ENCODE measurements at regions not wholly inside any gene's neighbourhood (a gene's known extent, or its start where the extent isn't known, plus 50 kb on each side); places are given as distances from the start of the nearest gene placed in this dataset.

DNA sequence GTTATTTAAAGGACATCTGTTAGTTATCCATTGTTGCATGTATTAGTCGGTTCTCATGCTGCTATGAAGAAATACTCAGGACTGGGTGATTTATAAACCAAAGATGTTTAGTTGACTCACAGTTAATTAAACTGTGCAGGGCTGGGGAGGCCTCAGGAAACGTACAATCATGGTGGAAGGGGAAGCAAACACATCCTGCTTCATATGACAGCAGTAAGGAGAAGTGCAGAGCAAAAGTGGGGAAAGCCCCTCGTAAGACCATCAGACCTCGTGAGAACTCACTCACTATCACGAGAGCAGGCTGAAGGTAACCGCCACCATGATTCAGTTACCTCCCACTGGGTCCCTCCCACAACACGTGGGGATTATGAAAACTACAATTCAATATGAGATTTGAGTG is 2064.1 kb downstream of the MAT2B start:
- no peak overlapping the region for H3K4me3 ChIP-seq (ENCODE audit: low read depth, low read length)
- no peak for DNase-seq (ENCODE audit: low read depth)
- no peak for TF ChIP-seq MYC (IDR thresholded peaks at IDR 0.05; ENCODE audit: low read depth, low read length)
- TF ChIP-seq, protein P1, sequence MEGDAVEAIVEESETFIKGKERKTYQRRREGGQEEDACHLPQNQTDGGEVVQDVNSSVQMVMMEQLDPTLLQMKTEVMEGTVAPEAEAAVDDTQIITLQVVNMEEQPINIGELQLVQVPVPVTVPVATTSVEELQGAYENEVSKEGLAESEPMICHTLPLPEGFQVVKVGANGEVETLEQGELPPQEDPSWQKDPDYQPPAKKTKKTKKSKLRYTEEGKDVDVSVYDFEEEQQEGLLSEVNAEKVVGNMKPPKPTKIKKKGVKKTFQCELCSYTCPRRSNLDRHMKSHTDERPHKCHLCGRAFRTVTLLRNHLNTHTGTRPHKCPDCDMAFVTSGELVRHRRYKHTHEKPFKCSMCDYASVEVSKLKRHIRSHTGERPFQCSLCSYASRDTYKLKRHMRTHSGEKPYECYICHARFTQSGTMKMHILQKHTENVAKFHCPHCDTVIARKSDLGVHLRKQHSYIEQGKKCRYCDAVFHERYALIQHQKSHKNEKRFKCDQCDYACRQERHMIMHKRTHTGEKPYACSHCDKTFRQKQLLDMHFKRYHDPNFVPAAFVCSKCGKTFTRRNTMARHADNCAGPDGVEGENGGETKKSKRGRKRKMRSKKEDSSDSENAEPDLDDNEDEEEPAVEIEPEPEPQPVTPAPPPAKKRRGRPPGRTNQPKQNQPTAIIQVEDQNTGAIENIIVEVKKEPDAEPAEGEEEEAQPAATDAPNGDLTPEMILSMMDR (IDR thresholded peaks at IDR 0.05; ENCODE audit: low read depth, low read length), result no peak
- TF ChIP-seq, protein P2, sequence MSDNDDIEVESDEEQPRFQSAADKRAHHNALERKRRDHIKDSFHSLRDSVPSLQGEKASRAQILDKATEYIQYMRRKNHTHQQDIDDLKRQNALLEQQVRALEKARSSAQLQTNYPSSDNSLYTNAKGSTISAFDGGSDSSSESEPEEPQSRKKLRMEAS (IDR thresholded peaks at IDR 0.05; ENCODE audit: low read depth, low read length), result no peak
- no peak for TF ChIP-seq POLR2A (IDR thresholded peaks at IDR 0.05; ENCODE audit: extremely low read depth, insufficient read length)

DNA sequence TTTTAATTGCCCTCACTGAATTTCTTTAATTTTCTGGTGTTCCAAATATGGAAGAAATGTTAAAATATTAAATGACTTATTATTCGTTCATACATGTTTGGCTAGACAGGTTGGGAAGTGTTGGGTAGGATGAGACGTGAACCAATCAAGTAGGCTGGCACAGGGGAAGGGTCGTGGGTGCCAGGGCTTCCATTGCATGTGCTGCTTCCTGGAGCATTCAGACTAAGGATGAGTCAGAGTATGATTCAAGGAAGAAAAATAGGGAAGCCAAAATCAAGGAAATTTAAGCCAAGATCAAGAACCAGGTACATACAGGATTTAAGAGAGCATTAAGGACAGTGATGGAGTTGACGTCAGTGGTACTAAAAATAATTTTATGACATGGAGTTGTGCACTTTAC is 2068.0 kb downstream of the MAT2B start:
- TF ChIP-seq, protein P1 (IDR thresholded peaks at IDR 0.05; ENCODE audit: low read depth, low read length), result no peak
- TF ChIP-seq MYC (IDR thresholded peaks at IDR 0.05; ENCODE audit: low read depth, low read length) (no peak), POLR2A (IDR thresholded peaks at IDR 0.05; ENCODE audit: extremely low read depth, insufficient read length) (no peak)
- TF ChIP-seq, protein P2 (IDR thresholded peaks at IDR 0.05; ENCODE audit: low read depth, low read length), result no peak
- DNase-seq (ENCODE audit: low read depth), result no peak

DNA sequence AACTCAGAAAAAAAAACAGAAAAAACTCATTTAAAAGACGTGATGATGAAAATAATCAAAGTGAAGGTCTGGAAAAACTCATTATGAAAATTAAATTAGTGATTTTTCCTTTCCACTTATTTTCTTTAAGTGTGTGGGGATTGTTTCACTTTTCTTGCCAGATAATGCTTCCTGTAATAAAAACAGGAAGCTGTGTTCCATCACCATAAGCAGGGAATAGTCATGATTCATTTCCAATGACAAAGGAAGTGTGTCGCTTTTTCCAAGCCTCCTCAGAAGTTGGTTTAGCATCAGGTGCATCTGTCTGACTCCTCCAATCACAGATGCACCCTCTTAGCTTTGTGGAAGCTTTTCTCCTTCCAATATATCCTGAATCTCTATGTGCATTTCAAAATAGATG is 2068.7 kb downstream of the MAT2B start:
- DNase-seq (ENCODE audit: low read depth), result no peak
- no peak overlapping the region for H3K4me3 ChIP-seq (ENCODE audit: low read depth, low read length)
- TF ChIP-seq MYC (IDR thresholded peaks at IDR 0.05; ENCODE audit: low read depth, low read length), result no peak
- TF ChIP-seq, protein P1 (IDR thresholded peaks at IDR 0.05; ENCODE audit: low read depth, low read length), result no peak
- no peak for TF ChIP-seq POLR2A (IDR thresholded peaks at IDR 0.05; ENCODE audit: extremely low read depth, insufficient read length)
- TF ChIP-seq, protein P2 (IDR thresholded peaks at IDR 0.05; ENCODE audit: low read depth, low read length), result no peak

More for the DNA sequence above, 2068.0 kb downstream of the MAT2B start:
- no peak overlapping the region for H3K4me3 ChIP-seq (ENCODE audit: low read depth, low read length)

DNA sequence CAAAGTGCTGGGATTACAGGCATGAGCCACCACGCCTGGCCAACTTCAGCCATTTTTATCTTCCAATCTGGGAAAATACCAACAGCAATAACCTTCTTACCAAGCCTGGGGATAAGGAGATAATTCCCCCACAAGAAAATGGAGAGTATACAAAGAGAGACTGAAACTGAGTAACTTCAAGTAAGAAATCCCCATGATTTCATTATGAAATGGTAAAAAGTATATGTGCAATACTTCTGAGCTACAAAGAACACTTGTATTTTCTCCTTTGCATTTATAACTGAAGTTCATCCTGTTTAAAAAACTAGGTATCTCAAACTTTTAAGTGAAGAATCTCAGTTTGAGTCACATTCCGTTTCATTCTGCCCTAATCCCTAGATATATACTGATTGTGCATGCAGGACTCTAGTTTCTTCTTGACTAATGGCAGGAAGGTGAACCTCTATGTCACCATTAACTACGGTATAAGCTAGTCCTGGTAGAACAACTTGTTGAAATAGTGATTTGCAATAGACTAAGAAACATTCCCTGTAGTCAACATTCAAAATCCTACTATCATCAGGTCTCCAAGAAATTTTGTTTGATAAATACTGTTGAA is 2071.4 kb downstream of the MAT2B start:
- no peak overlapping the region for H3K4me3 ChIP-seq (ENCODE audit: low read depth, low read length)
- no peak for TF ChIP-seq POLR2A (IDR thresholded peaks at IDR 0.05; ENCODE audit: extremely low read depth, insufficient read length)
- no peak for DNase-seq (ENCODE audit: low read depth)

DNA sequence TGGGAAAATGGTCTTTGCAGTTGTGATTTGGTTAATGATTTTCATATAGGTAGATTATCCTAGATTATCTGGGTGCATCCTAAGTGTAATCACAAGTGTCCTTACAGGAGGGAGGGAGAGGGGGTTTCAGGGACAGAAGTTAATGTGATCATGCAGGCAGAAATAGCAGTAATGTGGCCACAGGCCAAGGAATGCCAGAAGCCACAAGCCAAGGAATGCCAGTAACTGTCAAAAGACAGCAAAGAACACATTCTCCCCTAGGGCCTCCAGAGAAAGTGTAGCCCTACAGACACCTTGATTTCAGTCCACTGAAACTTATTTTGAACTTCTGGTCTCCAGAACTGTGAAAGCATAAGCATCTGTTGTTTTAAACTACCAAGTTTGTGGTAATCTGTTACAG is 2074.5 kb downstream of the MAT2B start:
- no peak overlapping the region for H3K4me3 ChIP-seq (ENCODE audit: low read depth, low read length)
- no peak for DNase-seq (ENCODE audit: low read depth)
- no peak for TF ChIP-seq POLR2A (IDR thresholded peaks at IDR 0.05; ENCODE audit: extremely low read depth, insufficient read length)
- TF ChIP-seq, protein P1 (IDR thresholded peaks at IDR 0.05; ENCODE audit: low read depth, low read length), result no peak
- no peak for TF ChIP-seq MYC (IDR thresholded peaks at IDR 0.05; ENCODE audit: low read depth, low read length)
- TF ChIP-seq, protein P2 (IDR thresholded peaks at IDR 0.05; ENCODE audit: low read depth, low read length), result no peak

DNA sequence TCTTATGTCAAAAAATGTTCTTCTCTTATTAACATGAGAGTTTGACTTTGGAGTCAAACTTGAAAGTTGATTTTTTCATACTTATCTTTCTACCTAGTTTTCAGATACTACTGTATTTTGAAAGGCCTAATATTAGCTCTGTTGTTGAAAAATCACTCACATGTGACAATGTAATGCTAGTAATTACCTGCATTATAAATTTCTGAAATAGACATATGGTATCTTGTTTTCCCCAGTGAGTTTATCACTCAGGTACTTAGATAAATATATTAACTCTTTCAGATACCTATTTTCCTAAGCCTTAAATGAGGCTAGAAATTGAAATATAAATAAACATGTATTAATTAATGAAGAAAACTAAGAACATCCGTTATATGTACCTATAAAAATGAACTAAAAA is 2089.3 kb downstream of the MAT2B start:
- no peak overlapping the region for H3K4me3 ChIP-seq (ENCODE audit: low read depth, low read length)
- no peak for TF ChIP-seq MYC (IDR thresholded peaks at IDR 0.05; ENCODE audit: low read depth, low read length)
- TF ChIP-seq POLR2A (IDR thresholded peaks at IDR 0.05; ENCODE audit: extremely low read depth, insufficient read length), result no peak
- TF ChIP-seq, protein P1 (IDR thresholded peaks at IDR 0.05; ENCODE audit: low read depth, low read length), result no peak
- DNase-seq (ENCODE audit: low read depth), result no peak

Data from NB4 (cell line).